Keratinocyte (primary cell): ENCODE measurements at regions not wholly inside any gene's neighbourhood (a gene's known extent, or its start where the extent isn't known, plus 50 kb on each side); places are given as distances from the start of the nearest gene placed in this dataset.
A peak's percentile ranks its signal among the peaks of the same experiment; 100 is the strongest.

ENCODE experiments used
- DNase-seq: peaks from one replicate; pipeline ENCODE4 v3.0.0-alpha.2; 2011; ENCODE audit warnings: low read depth, missing footprints, low spot score
- FAIRE-seq: peaks from 2 replicates; lab custom pipeline; 2011; peaks lifted over from hg19 to GRCh38; lab: Jason Lieb, UNC
- H2AFZ ChIP-seq: 2 replicates; pipeline ENCODE4 v1.6.0; 2012; ENCODE audit warnings: low read length, control low read depth, inconsistent platforms; ENCODE audit not compliant: control insufficient read depth
- H3K27ac ChIP-seq: 2 replicates; pipeline ENCODE4 v1.5.1; 2011; ENCODE audit warnings: low read length; ENCODE audit not compliant: control insufficient read depth, insufficient read depth
- H3K27me3 ChIP-seq: 3 replicates; pipeline ENCODE4 v1.6.0; 2011; ENCODE audit warnings: low read length; ENCODE audit not compliant: control insufficient read depth, insufficient read depth; ENCODE audit errors: extremely low read depth
- H3K36me3 ChIP-seq, 2 experiments: 2 replicates in 1 of 2; 3 replicates in 1 of 2; pipeline ENCODE4 v1.5.1; 2011; ENCODE audit warnings: low read length in 2 of 2, mild to moderate bottlenecking in 1 of 2; ENCODE audit not compliant: control insufficient read depth in 2 of 2, insufficient read depth in 2 of 2; ENCODE audit errors: extremely low read depth in 1 of 2
- H3K4me1 ChIP-seq: 3 replicates; pipeline ENCODE4 v1.5.1; 2011; ENCODE audit warnings: low read length; ENCODE audit not compliant: control insufficient read depth, insufficient read depth; ENCODE audit errors: extremely low read depth
- H3K4me2 ChIP-seq: 3 replicates; pipeline ENCODE4 v1.6.0; 2011; ENCODE audit warnings: low read depth, low read length; ENCODE audit not compliant: control insufficient read depth, insufficient read depth; ENCODE audit errors: extremely low read depth
- H3K4me3 ChIP-seq, 3 experiments: fragments of 200-600 bp in 1 of 3; sonication (generic) in 1 of 3; 2 replicates in 2 of 3; 3 replicates in 1 of 3; pipeline ENCODE4 v1.5.1; 2011 to 2016; ENCODE audit warnings: low read length in 3 of 3, mild to moderate bottlenecking in 3 of 3, control low read depth in 2 of 3, inconsistent platforms in 1 of 3, low read depth in 1 of 3, mixed read lengths in 1 of 3, mixed run types in 1 of 3, moderate library complexity in 1 of 3; ENCODE audit not compliant: control insufficient read depth in 2 of 3, insufficient read depth in 2 of 3; ENCODE audit errors: extremely low read depth in 1 of 3
- H3K79me2 ChIP-seq: 2 replicates; pipeline ENCODE4 v1.6.0; 2012; ENCODE audit warnings: low read length; ENCODE audit not compliant: control insufficient read depth, insufficient read depth
- H3K9ac ChIP-seq: 3 replicates; pipeline ENCODE4 v1.6.0; 2011; ENCODE audit warnings: low read length; ENCODE audit not compliant: control insufficient read depth, insufficient read depth; ENCODE audit errors: extremely low read depth
- H3K9me1 ChIP-seq: 3 replicates; pipeline ENCODE4 v1.6.0; 2011; ENCODE audit warnings: low read length; ENCODE audit not compliant: control insufficient read depth, insufficient read depth; ENCODE audit errors: extremely low read depth
- H3K9me3 ChIP-seq: 2 replicates; pipeline ENCODE4 v1.5.1; 2012; ENCODE audit warnings: low read depth, low read length; ENCODE audit not compliant: control insufficient read depth
- H4K20me1 ChIP-seq: 3 replicates; pipeline ENCODE4 v1.6.0; 2011; ENCODE audit warnings: low read length; ENCODE audit not compliant: control insufficient read depth, insufficient read depth; ENCODE audit errors: extremely low read depth
- CTCF ChIP-seq, 3 experiments: IDR thresholded peaks in 1 of 3; conservative IDR thresholded peaks in 1 of 3; optimal IDR thresholded peaks in 1 of 3; 2 replicates in 2 of 3; 3 replicates in 1 of 3; pipeline versions ENCODE3 to v1.5.1; 2011; ENCODE audit warnings: low read length in 3 of 3, mild to moderate bottlenecking in 3 of 3, moderate library complexity in 2 of 3, control low read depth in 1 of 3, inconsistent platforms in 1 of 3; ENCODE audit not compliant: insufficient read depth in 2 of 3; ENCODE audit errors: extremely low read depth in 1 of 3
- EZH2 ChIP-seq: IDR thresholded peaks from one replicate; pipeline ENCODE4 v1.6.1; 2012; ENCODE audit warnings: inconsistent platforms, mild to moderate bottlenecking, low read length, moderate library complexity
- dilution Hi-C: fragments of 300-500 bp; cut with MboI; formaldehyde crosslinking; loops from one replicate; pipeline ENCODE4 v1.7.0; 2020; ENCODE audit warnings: low sequenced_read_pairs; ENCODE audit not compliant: extremely low pct_ligation_motif_present

- Histone ChIP-seq H3K9me1 (no peaks in the 10 kb centered on the region), H3K4me2 (no peak overlapping the region), H3K4me3 (no peak overlapping the region), H2AFZ (no peak overlapping the region), H3K36me3 (no peaks in the 10 kb centered on the region), H3K9me3 (no peaks in the 10 kb centered on the region), H3K27me3 (no peaks in the 10 kb centered on the region), H3K4me1 (peaks cover 8% of the 10 kb centered on the region), H3K27ac (no peak overlapping the region), H3K9ac (no peak overlapping the region), H4K20me1 (no peaks in the 10 kb centered on the region), H3K79me2 (no peaks in the 10 kb centered on the region)
- TF ChIP-seq EZH2 (no peak), CTCF (optimal IDR thresholded peaks at IDR 0.05 in 1 of 3, IDR thresholded peaks at IDR 0.05 in 1 of 3, conservative IDR thresholded peaks at IDR 0.05 in 1 of 3; ENCODE audit: extremely low read depth in 1 of 3, insufficient read depth in 2 of 3, low read length in 3 of 3) (no peak)
- FAIRE-seq (no peak), DNase-seq (no peak)
- dilution Hi-C loops = no loop called here
Measured at GRCh38 chr6:25133568-25133967, 145.6 kb upstream of the CARMIL1 start.

DNA sequence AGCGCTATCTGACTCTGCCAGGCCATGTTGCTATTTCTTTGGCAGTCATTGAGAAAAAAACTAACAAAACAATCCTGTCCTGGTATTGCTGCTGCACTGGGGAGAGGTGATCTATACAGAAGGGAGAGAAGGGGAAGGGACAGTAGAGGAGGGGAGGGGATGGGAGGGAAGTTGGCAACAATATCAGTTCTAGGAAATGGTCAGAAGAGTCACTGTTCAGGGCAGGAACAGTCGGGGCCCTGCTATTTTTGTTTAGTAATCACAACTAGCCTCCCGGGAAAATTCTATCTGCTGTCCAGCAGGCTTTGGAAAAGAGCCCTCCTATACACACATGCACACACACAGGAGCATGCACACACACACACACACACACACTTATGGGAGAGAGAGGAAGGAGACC, 142.3 kb upstream of the CARMIL1 start:
- H4K20me1 ChIP-seq = no peaks in the 10 kb centered on the region
- no peaks in the 10 kb centered on the region for H3K27me3 ChIP-seq
- no peak overlapping the region for H3K4me2 ChIP-seq
- no peak overlapping the region for H3K4me3 ChIP-seq
- no peaks in the 10 kb centered on the region for H3K9me1 ChIP-seq
- peak overlapping the region; percentile 5 for H2AFZ ChIP-seq
- no peak for TF ChIP-seq EZH2
- no peak for TF ChIP-seq CTCF (optimal IDR thresholded peaks at IDR 0.05 in 1 of 3, IDR thresholded peaks at IDR 0.05 in 1 of 3, conservative IDR thresholded peaks at IDR 0.05 in 1 of 3; ENCODE audit: extremely low read depth in 1 of 3, insufficient read depth in 2 of 3, low read length in 3 of 3)
- H3K4me1 ChIP-seq = peaks cover 8% of the 10 kb centered on the region
- dilution Hi-C loops = no loop called here
- no peak overlapping the region for H3K9ac ChIP-seq
- H3K9me3 ChIP-seq = no peaks in the 10 kb centered on the region
- no peak for DNase-seq
- no peaks in the 10 kb centered on the region for H3K79me2 ChIP-seq
- H3K36me3 ChIP-seq = no peaks in the 10 kb centered on the region
- H3K27ac ChIP-seq = no peak overlapping the region
- FAIRE-seq = no peak
